ENCODE measurements at regions not wholly inside any gene's neighbourhood (a gene's known extent, or its start where the extent isn't known, plus 50 kb on each side); places are given as distances from the start of the nearest gene placed in this dataset.
A peak's percentile ranks its signal among the peaks of the same experiment; 100 is the strongest.

DNA sequence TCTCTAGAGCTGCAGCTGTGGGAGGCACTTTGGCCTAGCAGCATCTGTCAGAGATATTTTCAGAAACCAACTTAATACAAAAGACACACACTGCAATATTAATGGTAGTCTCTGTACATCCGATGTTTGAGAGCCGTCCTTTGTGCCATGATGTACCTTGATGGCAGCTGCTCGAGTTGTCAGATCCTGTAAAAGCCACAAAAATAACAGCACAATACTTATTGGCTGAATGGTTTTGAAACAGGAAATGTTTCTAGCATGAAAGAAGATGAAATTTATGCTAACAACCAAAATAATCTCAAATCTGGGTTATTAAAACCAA is 445.5 kb upstream of the TBL1XR1 start:
- peak; percentile 11 to 59 for DNase-seq

- peak; percentile 38 to 50 for DNase-seq
Measured at GRCh38 chr3:177646749-177647148, 449.5 kb upstream of the TBL1XR1 start.

DNA sequence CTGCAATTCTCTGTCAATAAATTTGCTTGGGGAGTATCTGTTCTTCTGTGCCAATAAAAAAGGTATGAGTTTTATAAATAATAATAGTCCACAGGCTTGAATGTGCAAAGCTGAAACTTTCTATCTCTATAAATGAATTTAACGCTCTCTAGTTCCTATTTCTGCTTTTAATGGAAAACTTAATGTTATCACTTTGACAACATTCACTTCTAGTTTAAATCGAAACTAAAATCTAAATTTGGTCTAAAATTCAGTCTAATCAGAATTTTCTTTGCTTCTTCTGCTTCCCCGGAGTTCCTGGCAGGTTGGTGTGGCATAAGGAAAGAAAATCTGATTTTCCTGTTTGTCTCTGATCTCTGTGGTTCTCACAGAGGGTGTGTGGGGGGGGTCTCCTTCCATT is 450.1 kb upstream of the TBL1XR1 start:
- DNase-seq, result no peak

DNA sequence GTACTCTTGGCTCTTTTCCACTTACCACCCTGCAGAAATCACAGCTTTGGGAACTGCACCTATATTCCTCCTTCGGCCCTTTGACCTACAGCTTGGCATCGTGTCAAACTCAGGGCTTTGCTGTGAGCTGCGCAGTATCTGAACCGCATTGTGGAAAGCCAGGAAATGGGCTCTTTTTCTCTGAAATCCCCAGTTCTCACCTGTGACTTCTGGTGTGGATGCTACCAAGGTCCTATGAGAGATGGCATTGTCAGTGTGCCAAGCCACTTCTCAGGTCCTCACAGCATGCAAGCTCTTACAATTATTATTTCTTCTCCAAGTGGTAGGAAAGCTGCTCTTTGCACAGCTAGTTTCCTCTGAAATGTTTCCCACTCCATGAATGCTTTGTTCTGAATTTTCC is 450.6 kb upstream of the TBL1XR1 start:
- peak in 1 of 2 donors; percentile 51 for DNase-seq

DNA sequence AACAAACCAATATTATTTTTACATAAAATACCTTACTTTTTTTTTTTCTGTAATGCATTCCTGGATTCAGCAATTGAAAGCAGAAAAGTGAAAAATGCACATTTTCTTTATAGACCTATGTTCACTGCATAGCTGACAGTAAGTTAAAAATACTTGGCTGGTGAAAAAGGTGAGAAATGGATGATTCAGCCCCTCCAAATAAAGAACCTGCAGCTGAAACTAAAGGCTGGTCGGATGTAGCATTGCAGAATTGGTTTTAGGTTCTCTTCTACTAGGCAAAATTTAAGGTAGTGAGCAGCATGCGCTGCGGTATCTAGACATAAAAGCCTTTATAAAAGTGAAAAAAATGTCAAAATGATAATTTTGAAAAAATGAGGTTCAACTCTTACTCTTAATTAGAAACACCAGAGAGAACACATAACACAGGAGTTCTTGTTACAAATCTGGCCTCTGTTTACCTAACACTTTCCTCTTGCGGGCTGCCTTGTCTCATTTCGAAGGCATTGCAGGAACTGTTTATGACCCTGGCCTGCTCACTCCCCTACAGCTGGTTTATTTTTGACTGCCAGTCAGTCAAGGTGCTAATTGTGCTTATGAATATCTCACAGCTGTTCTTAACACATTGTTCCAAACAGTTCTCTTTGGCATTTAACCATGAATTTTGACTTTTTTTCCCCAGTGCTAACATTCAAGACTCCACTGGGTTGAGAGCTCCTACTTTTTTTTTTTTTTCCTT is 455.4 kb upstream of the TBL1XR1 start:
- no peak for DNase-seq

GRCh38 chr3:177657243-177657642 is 460.0 kb upstream of the TBL1XR1 start:
- no peak for DNase-seq

DNA sequence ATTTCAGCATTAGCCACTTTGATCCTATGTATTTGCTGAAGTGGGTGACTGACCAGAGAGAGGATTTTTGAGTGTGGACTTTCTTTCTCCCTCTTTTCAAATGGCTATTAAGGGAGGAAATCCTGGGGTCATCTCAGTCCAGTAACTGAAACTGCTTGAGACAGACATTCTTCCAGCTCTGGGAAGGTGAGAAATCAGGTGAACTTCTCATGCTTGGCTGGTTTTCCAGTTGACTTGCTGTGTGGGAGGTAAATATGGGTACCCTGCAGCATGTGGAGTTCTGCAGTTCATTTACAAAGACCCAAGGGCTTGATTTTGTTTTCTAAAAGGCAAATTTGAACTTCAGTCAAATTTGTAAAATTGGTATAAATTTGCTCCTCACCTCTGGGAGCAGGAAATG is 461.1 kb upstream of the TBL1XR1 start:
- no peak for DNase-seq

DNA sequence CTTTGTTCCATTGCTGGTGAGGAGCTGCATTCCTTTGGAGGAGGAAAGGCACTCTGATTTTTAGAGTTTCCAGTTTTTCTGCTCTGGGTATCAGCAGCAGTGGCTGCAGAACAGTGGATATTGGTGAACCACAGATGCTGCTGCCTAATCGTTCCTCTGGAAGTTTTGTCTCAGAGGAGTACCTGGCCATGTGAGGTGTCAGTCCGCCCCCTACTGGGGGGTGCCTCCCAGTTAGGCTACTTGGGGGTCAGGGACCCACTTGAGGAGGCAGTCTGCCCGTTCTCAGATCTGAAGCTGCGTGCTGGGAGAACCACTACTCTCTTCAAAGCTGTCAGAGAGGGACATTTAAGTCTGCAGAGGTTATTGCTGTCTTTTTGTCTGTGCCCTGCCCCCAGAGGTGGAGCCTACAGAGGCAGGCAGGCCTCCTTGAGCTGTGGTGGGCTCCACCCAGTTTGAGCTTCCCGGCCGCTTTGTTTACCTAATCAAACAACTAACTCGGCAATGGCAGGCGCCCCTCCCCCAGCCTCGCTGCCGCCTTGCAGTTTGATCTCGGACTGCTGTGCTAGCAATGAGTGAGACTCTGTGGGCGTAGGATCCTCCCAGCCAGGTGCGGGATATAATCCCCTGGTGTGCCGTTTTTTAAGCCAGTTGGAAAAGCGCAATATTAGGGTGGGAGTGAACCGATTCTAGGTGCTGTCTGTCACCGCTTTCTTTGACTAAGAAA is 467.3 kb upstream of the TBL1XR1 start:
- peak; percentile 47 to 56 for DNase-seq

GRCh38 chr3:177665122-177665808 is 468.0 kb upstream of the TBL1XR1 start:
- DNase-seq, result no peak

GRCh38 chr3:177672252-177672911 is 475.1 kb upstream of the TBL1XR1 start:
- DNase-seq, result no peak

DNA sequence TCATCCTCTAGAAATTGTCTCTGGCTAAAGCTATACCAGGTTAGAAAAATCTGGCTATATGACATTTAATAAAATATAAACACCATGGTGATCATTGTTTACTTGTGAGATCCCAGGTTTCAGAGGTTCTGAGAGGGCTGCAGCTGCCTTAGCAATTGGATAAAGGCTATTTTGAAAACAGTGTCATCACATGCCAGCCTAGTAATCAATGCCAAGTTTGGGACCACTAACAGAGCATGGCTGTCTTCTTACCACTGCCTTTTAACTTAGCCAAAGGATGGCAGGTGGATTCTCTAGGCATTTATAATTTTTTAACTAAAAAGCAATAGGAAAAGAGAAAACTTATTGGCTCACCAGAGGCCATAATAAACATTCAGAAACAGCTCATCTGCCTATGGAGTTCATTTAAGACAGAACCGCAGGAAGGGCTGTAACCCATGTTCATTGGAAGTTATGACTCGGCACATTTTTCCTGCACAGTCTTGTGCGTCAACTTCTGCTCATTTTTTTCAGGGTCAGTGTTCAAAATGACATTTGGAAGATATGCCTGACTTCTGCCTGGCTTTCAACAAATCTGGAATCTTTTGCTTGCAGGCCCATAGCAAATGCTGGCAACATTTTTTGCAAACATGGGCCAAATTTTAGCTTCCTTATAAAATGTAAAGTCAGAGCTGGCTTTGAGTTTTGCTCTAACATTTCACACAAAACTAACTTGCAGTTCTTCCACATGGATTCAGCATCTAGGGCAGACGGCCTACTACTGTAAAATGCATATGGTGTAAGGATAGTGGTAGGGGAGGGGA is 476.0 kb upstream of the TBL1XR1 start:
- DNase-seq, result no peak

GRCh38 chr3:177674186-177674585 is 476.9 kb upstream of the TBL1XR1 start:
- no peak for DNase-seq

- no peak for DNase-seq
Measured at GRCh38 chr3:177676148-177676547, 478.9 kb upstream of the TBL1XR1 start.

DNA sequence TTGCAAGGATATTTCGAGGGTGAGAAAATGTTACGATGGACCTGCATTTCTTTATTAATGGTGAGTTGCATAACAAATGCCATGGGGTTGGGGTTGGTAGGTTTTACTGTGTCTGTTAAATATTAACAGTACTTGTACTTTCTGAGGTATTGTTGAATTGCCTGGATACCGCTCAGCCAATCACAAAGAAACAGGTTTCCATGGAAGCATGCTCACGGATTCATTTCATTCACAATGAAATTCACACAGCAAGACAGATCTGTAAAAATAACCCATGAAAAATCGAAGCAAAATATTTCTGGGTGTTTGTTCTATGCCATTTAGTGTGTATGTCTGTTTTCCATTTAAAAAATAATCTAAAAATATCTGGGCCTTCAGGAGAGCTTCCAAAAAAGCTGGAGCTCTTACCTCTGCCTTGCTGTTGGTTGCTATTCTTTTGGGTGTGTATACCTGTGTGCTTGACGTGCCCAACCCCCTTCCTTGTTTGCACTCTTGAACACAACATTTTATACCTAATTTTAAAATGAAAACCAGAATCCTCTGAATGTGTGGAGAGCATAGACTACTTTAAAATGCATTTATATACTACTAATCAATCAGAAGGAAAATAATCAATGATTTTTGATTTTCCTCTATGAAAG is 479.8 kb upstream of the TBL1XR1 start:
- DNase-seq, result no peak

GRCh38 chr3:177679568-177680471 is 482.5 kb upstream of the TBL1XR1 start:
- peak in 1 of 2 donors; percentile 31 for DNase-seq

DNA sequence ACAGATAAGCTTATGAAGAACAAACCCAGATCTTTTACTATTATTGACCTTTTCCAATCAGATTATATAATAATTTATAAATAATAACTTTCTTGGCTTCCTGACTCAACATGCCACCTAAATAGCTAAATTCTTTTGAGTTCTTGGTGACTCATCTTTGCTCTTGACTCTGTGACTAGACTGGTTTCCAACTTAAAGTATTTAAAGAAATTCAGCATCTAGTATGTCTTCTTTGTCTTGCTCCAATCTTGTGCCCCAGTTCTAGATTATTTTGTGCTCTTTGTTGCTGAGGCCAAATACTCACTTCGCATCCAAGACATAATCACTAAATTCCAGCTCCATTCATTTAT is 483.2 kb upstream of the TBL1XR1 start:
- DNase-seq, result no peak

DNA sequence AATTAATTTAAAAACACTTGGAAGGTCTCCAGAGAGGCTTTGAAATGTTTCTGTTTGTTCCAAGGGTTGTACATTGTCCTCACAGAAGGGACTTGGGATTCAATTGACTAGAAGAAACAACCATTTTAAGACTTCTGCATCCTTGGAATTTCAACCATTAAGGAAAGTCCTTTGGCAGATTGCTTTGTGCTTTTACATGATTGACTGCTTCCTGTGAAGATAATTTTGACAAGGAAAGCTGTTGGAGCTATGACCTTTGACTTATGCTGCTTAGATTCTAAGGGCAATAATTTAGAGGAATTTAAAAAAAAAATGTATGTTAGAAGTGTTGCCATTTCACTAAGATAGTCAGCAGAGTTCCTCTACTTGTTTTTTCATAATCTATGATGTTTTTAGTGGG is 483.9 kb upstream of the TBL1XR1 start:
- DNase-seq, result no peak

DNA sequence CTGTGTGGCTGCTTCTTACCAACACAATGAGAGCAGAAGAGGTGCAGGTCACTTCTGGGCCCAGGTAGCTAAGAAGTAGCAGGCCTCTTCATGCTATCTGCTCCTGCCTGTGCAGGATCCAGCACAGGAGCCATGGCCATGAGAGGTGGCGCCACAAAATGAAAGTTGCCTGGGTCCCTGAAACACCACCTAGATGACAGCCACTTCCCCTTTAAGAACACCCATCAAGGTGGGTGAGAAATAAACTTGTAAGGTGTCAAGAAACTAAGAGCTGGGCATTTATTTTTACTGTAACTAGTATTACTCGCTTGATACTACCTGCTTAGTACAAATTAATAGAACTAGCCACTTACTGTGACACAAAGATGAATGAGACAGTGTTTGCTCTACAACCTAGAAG is 484.6 kb upstream of the TBL1XR1 start:
- DNase-seq, result peak in 1 of 2 donors; percentile 30

DNA sequence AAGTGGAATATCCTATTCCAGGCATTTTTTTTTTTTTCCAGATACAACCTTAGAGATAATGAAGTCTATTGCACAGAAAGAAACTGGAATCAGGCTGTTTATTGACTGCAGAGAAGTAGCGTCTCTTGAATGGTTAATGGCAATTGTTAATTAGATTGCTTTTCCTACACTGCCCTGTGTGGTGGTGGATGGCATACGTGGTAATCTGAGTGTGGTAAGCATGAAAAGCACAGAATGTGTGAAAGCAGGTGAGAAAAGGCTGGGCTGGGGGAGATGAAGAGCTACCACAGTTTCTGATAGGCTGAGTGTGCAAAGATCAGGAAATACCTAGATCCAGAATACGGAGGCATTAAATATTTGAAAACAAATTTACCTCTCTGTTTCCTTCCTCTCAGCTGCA is 486.3 kb upstream of the TBL1XR1 start:
- peak in 1 of 2 donors; percentile 43 for DNase-seq

GRCh38 chr3:177686671-177687070 is 489.4 kb upstream of the TBL1XR1 start:
- no peak for DNase-seq

- no peak for DNase-seq
Measured at GRCh38 chr3:177687291-177687690, 490.0 kb upstream of the TBL1XR1 start.
